Right lobe of liver (tissue), 4 donors: ENCODE measurements at regions not wholly inside any gene's neighbourhood (a gene's known extent, or its start where the extent isn't known, plus 50 kb on each side); places are given as distances from the start of the nearest gene placed in this dataset.
A peak's percentile ranks its signal among the peaks of the same experiment; 100 is the strongest.

Experiments
- CTCF ChIP-seq, 4 donors: fragments of 200-600 bp in 3 of 4; fragments of 450-650 bp in 1 of 4; IDR thresholded peaks; one replicate each; pipeline versions ENCODE4 v1.5.1 to v1.8.0; 2016 to 2022; ENCODE audit warnings: antibody characterized with exemption in 4 of 4, mild to moderate bottlenecking in 2 of 4
- POLR2A ChIP-seq: fragments of 450-650 bp; IDR thresholded peaks from one replicate; pipeline ENCODE4 v1.6.1; 2017; ENCODE audit warnings: antibody characterized with exemption, mild to moderate bottlenecking
- donor health status: DM: no; HTN: no; CAD: no.
- donor health status: DM: no; HTN: no; CAD: no.
- donor health status: DM: no; HTN: yes; CAD: no.

GRCh38 chr19:30222428-30222873 is 149.7 kb upstream of the ZNF536 start:
- TF ChIP-seq CTCF (IDR thresholded peaks at IDR 0.05) (peak; percentile 25 to 73 (median 61)), POLR2A (no peak)
